GM21515 (cell line): ENCODE measurements at regions not wholly inside any gene's neighbourhood (a gene's known extent, or its start where the extent isn't known, plus 50 kb on each side); places are given as distances from the start of the nearest gene placed in this dataset.
"Not testable (repeated sequence)": the region's sequence is repeated elsewhere in the genome, so short reads cannot be mapped to it uniquely, and the experiment has no call there.

Experiments
- ATAC-seq: cut with Tn5 transposase; IDR thresholded peaks from one replicate; pipeline ENCODE4 v1.9.1; 2021; ENCODE audit not compliant: unreplicated experiment

GRCh38 chr14:106398931-106399331, 872.5 kb downstream of the TMEM121 start:
- not testable (repeated sequence) for ATAC-seq

DNA sequence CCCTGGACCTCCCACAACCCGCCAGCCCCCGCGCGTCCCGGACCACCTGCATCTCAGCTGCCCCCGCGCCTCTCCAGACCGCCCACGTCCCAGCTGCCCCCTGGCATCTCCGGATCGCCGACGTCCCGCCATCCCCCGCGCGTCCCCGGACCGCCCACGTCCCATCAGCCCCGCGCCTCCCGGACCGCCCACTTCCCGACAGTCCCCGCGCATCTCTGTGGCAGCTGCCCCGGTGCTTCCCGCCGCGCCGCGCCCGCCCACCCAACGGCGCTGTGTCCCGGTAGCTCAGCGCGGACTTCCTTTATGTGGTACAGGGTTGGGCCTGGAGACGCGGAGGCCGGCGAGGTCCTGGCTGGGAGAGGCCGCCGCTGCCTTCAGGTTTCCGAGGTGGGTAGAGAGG, 874.9 kb downstream of the TMEM121 start:
- not testable (repeated sequence) for ATAC-seq

- ATAC-seq = not testable (repeated sequence)
These were observed 883.8 kb downstream of the TMEM121 start for GRCh38 chr14:106410229-106410628.

GRCh38 chr14:106414464-106414863, 888.1 kb downstream of the TMEM121 start:
- no peak for ATAC-seq

DNA sequence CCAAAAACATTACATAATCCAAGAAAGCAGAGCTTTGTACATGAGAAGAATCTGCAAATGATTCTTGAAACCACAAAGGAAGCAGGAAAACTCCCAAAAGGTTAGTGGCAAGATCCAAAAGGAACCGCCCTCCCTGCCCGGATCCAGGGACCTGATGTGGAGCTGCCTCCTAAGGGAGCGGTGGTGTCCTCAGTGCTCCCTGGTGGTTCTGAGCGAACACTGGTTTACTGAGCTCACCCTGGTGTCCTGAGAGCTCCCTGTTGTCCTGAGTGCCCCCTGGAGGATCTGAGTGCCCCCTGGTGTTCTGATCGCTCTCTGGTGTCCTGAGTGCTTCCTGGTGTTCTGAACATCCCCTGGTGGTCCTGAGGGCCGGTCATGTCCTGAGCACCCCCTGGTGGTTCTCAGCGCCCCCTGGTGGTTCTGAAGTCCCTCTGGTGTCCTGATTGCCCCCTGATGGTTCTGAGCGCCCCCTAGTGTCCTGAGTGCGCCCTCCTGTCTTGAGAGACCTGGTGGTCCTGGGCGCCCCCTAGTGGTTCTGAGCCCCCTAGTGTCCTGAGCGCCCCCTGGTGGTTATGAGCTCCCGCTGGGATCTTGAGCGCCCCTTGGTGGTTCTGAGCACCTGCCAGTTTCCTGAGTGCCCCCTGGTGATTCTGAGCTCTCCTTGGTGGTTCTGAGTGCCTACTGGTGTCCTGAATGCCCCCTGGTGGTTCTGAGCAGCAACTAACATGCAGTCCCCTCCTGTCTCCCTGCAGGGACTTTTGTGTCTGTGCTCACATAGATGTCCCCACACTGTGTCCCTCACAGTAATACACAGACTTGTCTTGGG, 891.1 kb downstream of the TMEM121 start:
- no peak for ATAC-seq

DNA sequence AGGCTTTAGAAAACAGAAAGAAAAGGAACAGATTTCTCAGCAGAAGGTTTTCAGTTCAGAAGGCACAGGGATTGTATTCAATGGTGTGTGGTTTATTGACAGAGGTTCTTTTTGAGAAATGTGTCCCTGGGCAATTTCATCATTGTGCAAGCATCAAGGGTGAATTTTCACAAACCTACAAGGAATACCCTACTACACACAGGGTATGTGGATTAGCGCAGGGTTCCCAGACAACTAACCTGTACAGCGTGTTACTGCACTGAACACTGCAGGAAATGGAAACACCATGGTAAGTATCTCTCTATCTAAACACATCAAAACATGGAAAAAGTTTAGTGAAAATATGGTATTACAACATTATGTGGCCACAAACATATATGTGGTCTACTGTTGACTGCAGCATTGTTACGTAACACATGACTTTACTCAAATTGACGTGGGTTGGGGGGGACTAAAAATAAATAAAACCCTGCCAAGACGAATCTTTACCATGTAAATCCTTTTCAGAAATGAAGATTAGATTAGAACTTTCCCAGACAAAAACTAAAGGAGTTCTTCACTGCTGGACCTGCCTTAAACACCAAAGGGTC, 893.1 kb downstream of the TMEM121 start:
- ATAC-seq = no peak

DNA sequence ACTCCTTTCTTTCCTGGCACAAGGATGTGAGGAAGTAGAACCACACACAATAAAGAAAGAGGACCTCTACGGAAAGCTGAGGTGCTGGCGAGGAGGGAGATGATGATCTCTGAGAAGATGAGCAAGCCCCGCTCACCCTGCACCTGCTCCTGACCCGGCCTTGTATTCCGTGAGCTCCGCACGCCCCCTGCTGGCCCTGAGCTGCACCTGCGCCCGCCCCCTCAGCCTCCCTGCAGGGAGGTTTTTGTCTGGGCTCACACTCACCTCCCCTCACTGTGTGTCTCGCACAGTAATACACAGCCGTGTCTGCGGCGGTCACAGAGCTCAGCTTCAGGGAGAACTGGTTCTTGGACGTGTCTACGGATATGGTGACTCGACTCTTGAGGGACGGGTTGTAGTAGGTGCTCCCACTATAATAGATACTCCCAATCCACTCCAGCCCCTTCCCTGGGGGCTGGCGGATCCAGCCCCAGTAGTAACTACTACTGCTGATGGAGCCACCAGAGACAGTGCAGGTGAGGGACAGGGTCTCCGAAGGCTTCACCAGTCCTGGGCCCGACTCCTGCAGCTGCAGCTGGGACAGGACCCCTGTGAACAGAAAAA, 895.1 kb downstream of the TMEM121 start:
- not testable (repeated sequence) for ATAC-seq

DNA sequence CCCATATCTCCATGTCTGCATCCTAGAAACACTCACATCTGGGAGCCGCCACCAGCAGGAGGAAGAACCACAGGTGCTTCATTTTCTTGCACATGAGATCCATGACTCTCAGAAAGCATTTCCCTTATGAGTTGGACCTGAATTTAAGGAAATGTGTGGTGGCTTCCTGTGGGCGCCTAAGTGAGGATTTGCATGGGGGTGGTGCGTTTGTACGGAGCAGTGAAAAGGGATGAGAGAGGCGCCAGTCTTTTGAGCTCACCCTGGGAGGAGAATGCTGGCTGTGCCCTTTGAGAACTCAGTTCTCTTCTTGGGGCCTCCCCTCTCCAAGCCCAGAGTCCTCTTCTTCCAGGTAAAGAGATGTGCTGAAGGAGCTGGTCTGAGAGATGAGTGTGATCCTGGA, 895.7 kb downstream of the TMEM121 start:
- ATAC-seq = no peak

GRCh38 chr14:106425150-106425549, 898.8 kb downstream of the TMEM121 start:
- ATAC-seq = not testable (repeated sequence)

GRCh38 chr14:106436310-106436905, 910.0 kb downstream of the TMEM121 start:
- no peak for ATAC-seq

DNA sequence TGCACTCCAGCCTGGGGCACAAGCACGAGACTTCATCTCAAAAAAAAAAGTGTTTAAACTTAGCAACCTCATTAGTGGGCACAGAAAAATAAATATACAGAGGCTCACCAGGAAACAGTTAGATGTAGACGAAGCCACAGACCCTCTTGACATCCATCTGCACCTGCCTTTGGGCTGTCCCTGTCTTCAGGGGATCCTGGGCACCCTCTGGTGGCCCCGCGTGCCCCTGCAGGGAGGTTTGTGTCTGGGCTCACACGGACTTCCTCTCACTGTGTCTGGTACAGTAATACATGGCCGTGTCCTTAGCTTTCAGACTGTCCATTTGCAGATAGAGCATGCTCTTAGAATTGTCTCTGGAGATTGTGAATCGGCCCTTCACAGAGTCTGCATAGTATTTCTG, 916.5 kb downstream of the TMEM121 start:
- no peak for ATAC-seq

GRCh38 chr14:106455026-106455425, 928.6 kb downstream of the TMEM121 start:
- no peak for ATAC-seq

GRCh38 chr14:106459971-106460730, 933.8 kb downstream of the TMEM121 start:
- ATAC-seq = no peak

DNA sequence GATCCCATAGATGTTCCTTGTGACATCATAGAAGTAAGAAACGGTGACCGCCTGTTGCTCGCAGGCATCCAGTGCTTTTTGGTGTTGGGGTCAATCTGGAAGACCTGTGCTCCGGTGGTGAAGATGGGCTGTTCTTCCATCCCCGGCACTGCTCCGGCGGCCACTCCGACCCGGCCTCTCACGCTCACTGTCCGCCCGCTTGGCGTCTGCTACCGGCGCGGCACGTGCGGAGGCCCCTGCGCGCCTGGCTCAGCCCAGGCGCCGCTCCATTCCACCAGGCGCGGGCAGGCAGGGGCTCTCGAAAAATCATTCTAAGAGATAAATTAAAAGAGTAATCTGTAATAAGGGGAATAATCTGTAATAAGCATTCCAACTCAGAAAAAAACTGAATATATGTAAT, 934.5 kb downstream of the TMEM121 start:
- ATAC-seq = no peak

DNA sequence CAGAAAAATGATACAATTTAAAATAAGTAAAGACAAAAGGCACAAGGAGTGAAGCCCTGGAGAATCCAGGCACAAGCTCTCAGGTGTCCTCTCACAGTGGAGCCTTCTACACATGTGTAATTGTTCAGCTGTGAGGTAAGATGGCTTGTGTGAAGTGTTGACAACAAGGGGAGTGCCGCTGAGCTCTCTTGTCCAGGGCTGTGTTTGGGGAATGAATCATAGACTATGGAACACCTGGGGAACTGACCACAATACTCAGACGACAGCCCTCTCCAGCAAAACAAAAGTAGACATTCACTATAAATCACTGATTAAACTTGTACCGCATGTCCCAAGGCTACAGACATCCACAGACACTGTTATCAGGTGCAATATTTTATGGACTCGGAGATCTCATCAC, 940.1 kb downstream of the TMEM121 start:
- not testable (repeated sequence) for ATAC-seq

GRCh38 chr14:106468869-106469268, 942.5 kb downstream of the TMEM121 start:
- not testable (repeated sequence) for ATAC-seq

GRCh38 chr14:106470028-106470427, 943.6 kb downstream of the TMEM121 start:
- not testable (repeated sequence) for ATAC-seq

DNA sequence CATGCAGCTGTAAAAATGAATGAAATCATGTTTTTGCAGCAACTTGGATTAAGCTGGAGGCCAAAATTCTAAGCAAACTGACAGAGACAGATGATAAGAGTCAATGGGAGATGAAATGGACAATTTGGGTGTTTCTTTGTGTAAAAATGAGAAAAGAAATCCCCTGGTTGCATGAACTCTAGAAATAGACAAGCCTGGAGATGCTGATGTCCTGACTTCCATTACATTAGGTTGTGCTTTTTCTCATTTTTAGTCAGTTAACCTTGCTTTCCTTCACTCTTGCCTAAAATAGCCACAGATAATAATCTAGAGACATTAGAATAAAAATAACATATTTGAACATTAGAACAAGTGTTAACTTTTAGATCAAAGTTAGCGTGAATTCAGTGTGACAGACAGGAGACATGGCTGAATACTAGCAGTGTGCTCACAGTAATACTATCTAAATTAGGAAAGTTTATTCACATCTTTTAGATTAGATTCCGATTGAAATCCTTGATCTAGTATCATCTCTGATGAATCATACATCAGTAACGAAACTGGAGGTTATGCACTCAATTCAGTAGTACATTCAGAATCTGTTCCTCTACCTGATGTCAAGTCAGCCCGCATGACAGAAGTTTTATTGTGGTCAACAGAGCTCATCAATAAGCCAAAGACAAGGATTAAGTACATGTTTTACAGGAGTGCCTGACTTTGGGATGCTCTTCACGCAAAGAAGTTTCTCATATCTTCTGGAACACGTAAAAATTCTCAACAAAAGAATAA, 948.1 kb downstream of the TMEM121 start:
- not testable (repeated sequence) for ATAC-seq

GRCh38 chr14:106475214-106475613, 948.8 kb downstream of the TMEM121 start:
- ATAC-seq = not testable (repeated sequence)

GRCh38 chr14:106477600-106477999, 951.2 kb downstream of the TMEM121 start:
- not testable (repeated sequence) for ATAC-seq
